ENCODE measurements at regions not wholly inside any gene's neighbourhood (a gene's known extent, or its start where the extent isn't known, plus 50 kb on each side); places are given as distances from the start of the nearest gene placed in this dataset.

GRCh38 chr15:62922514-62922913 is 120.0 kb upstream of the TPM1 start:
- H3K36me3 ChIP-seq (ENCODE audit: control insufficient read depth in 1 of 2, insufficient read depth in 2 of 2, low read length in 2 of 2), result no peaks in the 10 kb centered on the region
- no peaks in the 10 kb centered on the region for H3K27me3 ChIP-seq (ENCODE audit: control insufficient read depth in 1 of 2, insufficient read depth in 2 of 2, low read length in 2 of 2)
- H3K9me3 ChIP-seq (ENCODE audit: control insufficient read depth in 1 of 2, low read length in 2 of 2), result no peaks in the 10 kb centered on the region
- no peak overlapping the region for H3K4me3 ChIP-seq (ENCODE audit: low read depth in 1 of 2, low read length in 2 of 2)
- no peaks in the 10 kb centered on the region for H3K4me1 ChIP-seq (ENCODE audit: control insufficient read depth in 1 of 2, insufficient read depth in 2 of 2, low read length in 2 of 2)
- no peak overlapping the region for H3K9ac ChIP-seq (ENCODE audit: low read depth in 1 of 2, low read length in 2 of 2)
- no peak overlapping the region for H3K27ac ChIP-seq (ENCODE audit: low read depth, low read length)

GRCh38 chr15:62925875-62926274 is 116.7 kb upstream of the TPM1 start:
- no peak overlapping the region for H3K27ac ChIP-seq (ENCODE audit: low read depth, low read length)
- no peaks in the 10 kb centered on the region for H3K4me1 ChIP-seq (ENCODE audit: control insufficient read depth in 1 of 2, insufficient read depth in 2 of 2, low read length in 2 of 2)
- H3K4me3 ChIP-seq (ENCODE audit: low read depth in 1 of 2, low read length in 2 of 2), result no peak overlapping the region
- no peaks in the 10 kb centered on the region for H3K9me3 ChIP-seq (ENCODE audit: control insufficient read depth in 1 of 2, low read length in 2 of 2)
- H3K36me3 ChIP-seq (ENCODE audit: control insufficient read depth in 1 of 2, insufficient read depth in 2 of 2, low read length in 2 of 2), result no peaks in the 10 kb centered on the region
- no peaks in the 10 kb centered on the region for H3K27me3 ChIP-seq (ENCODE audit: control insufficient read depth in 1 of 2, insufficient read depth in 2 of 2, low read length in 2 of 2)
- H3K9ac ChIP-seq (ENCODE audit: low read depth in 1 of 2, low read length in 2 of 2), result no peak overlapping the region

GRCh38 chr15:62927196-62927595 is 115.4 kb upstream of the TPM1 start:
- no peaks in the 10 kb centered on the region for H3K4me1 ChIP-seq (ENCODE audit: control insufficient read depth in 1 of 2, insufficient read depth in 2 of 2, low read length in 2 of 2)
- H3K4me3 ChIP-seq (ENCODE audit: low read depth in 1 of 2, low read length in 2 of 2), result no peak overlapping the region
- H3K27ac ChIP-seq (ENCODE audit: low read depth, low read length), result no peak overlapping the region
- no peaks in the 10 kb centered on the region for H3K36me3 ChIP-seq (ENCODE audit: control insufficient read depth in 1 of 2, insufficient read depth in 2 of 2, low read length in 2 of 2)
- H3K9me3 ChIP-seq (ENCODE audit: control insufficient read depth in 1 of 2, low read length in 2 of 2), result no peaks in the 10 kb centered on the region
- no peaks in the 10 kb centered on the region for H3K27me3 ChIP-seq (ENCODE audit: control insufficient read depth in 1 of 2, insufficient read depth in 2 of 2, low read length in 2 of 2)
- H3K9ac ChIP-seq (ENCODE audit: low read depth in 1 of 2, low read length in 2 of 2), result no peak overlapping the region

- no peaks in the 10 kb centered on the region for H3K4me1 ChIP-seq (ENCODE audit: control insufficient read depth in 1 of 2, insufficient read depth in 2 of 2, low read length in 2 of 2)
- no peaks in the 10 kb centered on the region for H3K27me3 ChIP-seq (ENCODE audit: control insufficient read depth in 1 of 2, insufficient read depth in 2 of 2, low read length in 2 of 2)
- no peak overlapping the region for H3K4me3 ChIP-seq (ENCODE audit: low read depth in 1 of 2, low read length in 2 of 2)
- no peak overlapping the region for H3K27ac ChIP-seq (ENCODE audit: low read depth, low read length)
- no peak overlapping the region for H3K9ac ChIP-seq (ENCODE audit: low read depth in 1 of 2, low read length in 2 of 2)
- H3K36me3 ChIP-seq (ENCODE audit: control insufficient read depth in 1 of 2, insufficient read depth in 2 of 2, low read length in 2 of 2), result no peaks in the 10 kb centered on the region
- no peaks in the 10 kb centered on the region for H3K9me3 ChIP-seq (ENCODE audit: control insufficient read depth in 1 of 2, low read length in 2 of 2)
These were observed 114.7 kb upstream of the TPM1 start for GRCh38 chr15:62927836-62928235.

GRCh38 chr15:62928242-62928999 is 114.1 kb upstream of the TPM1 start:
- no peaks in the 10 kb centered on the region for H3K4me1 ChIP-seq (ENCODE audit: control insufficient read depth in 1 of 2, insufficient read depth in 2 of 2, low read length in 2 of 2)
- no peaks in the 10 kb centered on the region for H3K9me3 ChIP-seq (ENCODE audit: control insufficient read depth in 1 of 2, low read length in 2 of 2)
- H3K27ac ChIP-seq (ENCODE audit: low read depth, low read length), result no peak overlapping the region
- no peak overlapping the region for H3K4me3 ChIP-seq (ENCODE audit: low read depth in 1 of 2, low read length in 2 of 2)
- no peaks in the 10 kb centered on the region for H3K27me3 ChIP-seq (ENCODE audit: control insufficient read depth in 1 of 2, insufficient read depth in 2 of 2, low read length in 2 of 2)
- H3K9ac ChIP-seq (ENCODE audit: low read depth in 1 of 2, low read length in 2 of 2), result no peak overlapping the region
- no peaks in the 10 kb centered on the region for H3K36me3 ChIP-seq (ENCODE audit: control insufficient read depth in 1 of 2, insufficient read depth in 2 of 2, low read length in 2 of 2)

- H3K4me3 ChIP-seq (ENCODE audit: low read depth in 1 of 2, low read length in 2 of 2), result no peak overlapping the region
- no peaks in the 10 kb centered on the region for H3K27me3 ChIP-seq (ENCODE audit: control insufficient read depth in 1 of 2, insufficient read depth in 2 of 2, low read length in 2 of 2)
- H3K9ac ChIP-seq (ENCODE audit: low read depth in 1 of 2, low read length in 2 of 2), result no peak overlapping the region
- no peaks in the 10 kb centered on the region for H3K4me1 ChIP-seq (ENCODE audit: control insufficient read depth in 1 of 2, insufficient read depth in 2 of 2, low read length in 2 of 2)
- no peak overlapping the region for H3K27ac ChIP-seq (ENCODE audit: low read depth, low read length)
- no peaks in the 10 kb centered on the region for H3K36me3 ChIP-seq (ENCODE audit: control insufficient read depth in 1 of 2, insufficient read depth in 2 of 2, low read length in 2 of 2)
- no peaks in the 10 kb centered on the region for H3K9me3 ChIP-seq (ENCODE audit: control insufficient read depth in 1 of 2, low read length in 2 of 2)
These were observed 113.6 kb upstream of the TPM1 start for GRCh38 chr15:62929000-62929357.

- Histone ChIP-seq H3K27me3 (ENCODE audit: control insufficient read depth in 1 of 2, insufficient read depth in 2 of 2, low read length in 2 of 2) (no peaks in the 10 kb centered on the region), H3K9ac (ENCODE audit: low read depth in 1 of 2, low read length in 2 of 2) (no peak overlapping the region), H3K9me3 (ENCODE audit: control insufficient read depth in 1 of 2, low read length in 2 of 2) (no peaks in the 10 kb centered on the region), H3K27ac (ENCODE audit: low read depth, low read length) (no peak overlapping the region), H3K4me3 (ENCODE audit: low read depth in 1 of 2, low read length in 2 of 2) (no peak overlapping the region), H3K36me3 (ENCODE audit: control insufficient read depth in 1 of 2, insufficient read depth in 2 of 2, low read length in 2 of 2) (no peaks in the 10 kb centered on the region), H3K4me1 (ENCODE audit: control insufficient read depth in 1 of 2, insufficient read depth in 2 of 2, low read length in 2 of 2) (no peaks in the 10 kb centered on the region)
These were observed 110.9 kb upstream of the TPM1 start for GRCh38 chr15:62931650-62932049.

- H3K27ac ChIP-seq (ENCODE audit: low read depth, low read length), result no peak overlapping the region
These were observed 110.1 kb upstream of the TPM1 start for GRCh38 chr15:62932436-62932835.

GRCh38 chr15:62933386-62933785 is 109.2 kb upstream of the TPM1 start:
- H3K4me3 ChIP-seq (ENCODE audit: low read depth in 1 of 2, low read length in 2 of 2), result no peak overlapping the region
- no peaks in the 10 kb centered on the region for H3K27me3 ChIP-seq (ENCODE audit: control insufficient read depth in 1 of 2, insufficient read depth in 2 of 2, low read length in 2 of 2)
- no peak overlapping the region for H3K9ac ChIP-seq (ENCODE audit: low read depth in 1 of 2, low read length in 2 of 2)
- H3K9me3 ChIP-seq (ENCODE audit: control insufficient read depth in 1 of 2, low read length in 2 of 2), result no peaks in the 10 kb centered on the region
- no peaks in the 10 kb centered on the region for H3K36me3 ChIP-seq (ENCODE audit: control insufficient read depth in 1 of 2, insufficient read depth in 2 of 2, low read length in 2 of 2)
- no peaks in the 10 kb centered on the region for H3K4me1 ChIP-seq (ENCODE audit: control insufficient read depth in 1 of 2, insufficient read depth in 2 of 2, low read length in 2 of 2)
- H3K27ac ChIP-seq (ENCODE audit: low read depth, low read length), result no peak overlapping the region

More at GRCh38 chr15:62932436-62932835, 110.1 kb upstream of the TPM1 start:
- no peak overlapping the region for H3K4me3 ChIP-seq (ENCODE audit: low read depth in 1 of 2, low read length in 2 of 2)
- H3K36me3 ChIP-seq (ENCODE audit: control insufficient read depth in 1 of 2, insufficient read depth in 2 of 2, low read length in 2 of 2), result no peaks in the 10 kb centered on the region
- H3K9ac ChIP-seq (ENCODE audit: low read depth in 1 of 2, low read length in 2 of 2), result no peak overlapping the region
- no peaks in the 10 kb centered on the region for H3K27me3 ChIP-seq (ENCODE audit: control insufficient read depth in 1 of 2, insufficient read depth in 2 of 2, low read length in 2 of 2)
- H3K9me3 ChIP-seq (ENCODE audit: control insufficient read depth in 1 of 2, low read length in 2 of 2), result no peaks in the 10 kb centered on the region
- H3K4me1 ChIP-seq (ENCODE audit: control insufficient read depth in 1 of 2, insufficient read depth in 2 of 2, low read length in 2 of 2), result no peaks in the 10 kb centered on the region

- Histone ChIP-seq H3K4me3 (ENCODE audit: low read depth in 1 of 2, low read length in 2 of 2) (no peak overlapping the region), H3K27ac (ENCODE audit: low read depth, low read length) (no peak overlapping the region), H3K27me3 (ENCODE audit: control insufficient read depth in 1 of 2, insufficient read depth in 2 of 2, low read length in 2 of 2) (no peaks in the 10 kb centered on the region), H3K9ac (ENCODE audit: low read depth in 1 of 2, low read length in 2 of 2) (no peak overlapping the region), H3K4me1 (ENCODE audit: control insufficient read depth in 1 of 2, insufficient read depth in 2 of 2, low read length in 2 of 2) (no peaks in the 10 kb centered on the region), H3K9me3 (ENCODE audit: control insufficient read depth in 1 of 2, low read length in 2 of 2) (no peaks in the 10 kb centered on the region), H3K36me3 (ENCODE audit: control insufficient read depth in 1 of 2, insufficient read depth in 2 of 2, low read length in 2 of 2) (no peaks in the 10 kb centered on the region)
These were observed 108.1 kb upstream of the TPM1 start for GRCh38 chr15:62934236-62934971.
